ENCODE measurements at regions not wholly inside any gene's neighbourhood (a gene's known extent, or its start where the extent isn't known, plus 50 kb on each side); places are given as distances from the start of the nearest gene placed in this dataset.

GRCh38 chr6:170164271-170164900 lies 126.5 kb downstream of the DLL1 start:
- no peak overlapping the region for H3K27ac Mint-ChIP-seq
- no peak overlapping the region for H2AFZ ChIP-seq (ENCODE audit: insufficient read depth, low read depth, low read length, poor library complexity, severe bottlenecking)

More at GRCh38 chr6:170164271-170164900, 126.5 kb downstream of the DLL1 start:
- H3K36me3 ChIP-seq (replicated peaks in 1 of 2; ENCODE audit: control insufficient read depth in 1 of 2, insufficient read depth in 2 of 2, low read length in 2 of 2): no peaks in the 10 kb centered on the region
- H3K9ac ChIP-seq (ENCODE audit: insufficient read depth, low read length, poor library complexity, severe bottlenecking): no peak overlapping the region
- no peak overlapping the region for H3K27ac ChIP-seq (ENCODE audit: low read depth in 1 of 2, low read length in 2 of 2)
- intact Hi-C loops (cut with micrococcal nuclease): no loop called here
- Mint-ChIP-seq H3K4me3 (no peak overlapping the region), H3K9me3 (peaks cover 10 to 60% (median 29%) of the 10 kb centered on the region in 7 donors), H3K4me1 (peaks cover 15% of the 10 kb centered on the region), H3K27me3 (ENCODE audit: low read depth in 3 of 3) (peaks cover 2 to 6% (median 5%) of the 10 kb centered on the region in 3 donors), H3K36me3 (no peaks in the 10 kb centered on the region)
- H4K20me1 ChIP-seq (ENCODE audit: insufficient read depth, low read length): no peaks in the 10 kb centered on the region
- WGBS (ENCODE audit: insufficient coverage): 92% methylated on average over 21 of the region's 21 CpGs
- H3K9me3 ChIP-seq (replicated peaks in 1 of 2; ENCODE audit: control insufficient read depth in 1 of 2, insufficient read depth in 1 of 2, low read length in 2 of 2): peaks cover 23 to 34% of the 10 kb centered on the region in 2 donors
- no peak overlapping the region for H3K4me2 ChIP-seq (replicated peaks; ENCODE audit: extremely low read depth, low read length, poor library complexity, severe bottlenecking)
- H3K4me3 ChIP-seq (replicated peaks in 1 of 3; ENCODE audit: low read depth in 2 of 3, low read length in 3 of 3): no peak overlapping the region
- peaks cover 5 to 13% of the 10 kb centered on the region in 2 donors for H3K4me1 ChIP-seq (ENCODE audit: control insufficient read depth in 1 of 2, insufficient read depth in 2 of 2, low read length in 2 of 2)
- no peak for TF ChIP-seq CTCF (IDR thresholded peaks at IDR 0.05)
- no peaks in the 10 kb centered on the region for H3K27me3 ChIP-seq (ENCODE audit: control insufficient read depth in 2 of 2, insufficient read depth in 2 of 2, low read length in 2 of 2)
- no peak for DNase-seq
- H3K79me2 ChIP-seq (ENCODE audit: insufficient read depth, low read length): no peaks in the 10 kb centered on the region

Measured in CD14-positive monocyte (primary cell).